Coronary artery (tissue), 2 donors: ENCODE measurements at regions not wholly inside any gene's neighbourhood (a gene's known extent, or its start where the extent isn't known, plus 50 kb on each side); places are given as distances from the start of the nearest gene placed in this dataset.

Source experiments
- DNase-seq: peaks from one replicate; pipeline ENCODE4 v3.0.0-alpha.2; 2017; ENCODE audit warnings: low spot score
- H3K27ac ChIP-seq, 2 donors: fragments of 200-600 bp; sonication (generic); one replicate each; pipeline ENCODE4 v1.5.1; 2016 to 2019
- H3K4me3 ChIP-seq: fragments of 200-600 bp; sonication (generic); 2 replicates; pipeline ENCODE4 v1.5.1; 2016; ENCODE audit warnings: mild to moderate bottlenecking, moderate library complexity
- CTCF ChIP-seq: fragments of 200-600 bp; sonication (generic); IDR thresholded peaks from one replicate; pipeline ENCODE4 v1.5.1; 2019; ENCODE audit warnings: antibody characterized with exemption

- no peak overlapping the region for H3K4me3 ChIP-seq
Observed at GRCh38 chr1:60402816-60403215, 329.2 kb upstream of the C1orf87 start.

GRCh38 chr1:60402216-60402615, 328.6 kb upstream of the C1orf87 start:
- no peak overlapping the region for H3K27ac ChIP-seq
- TF ChIP-seq CTCF, result no peak
- DNase-seq, result no peak
- no peak overlapping the region for H3K4me3 ChIP-seq

More at GRCh38 chr1:60402816-60403215, 329.2 kb upstream of the C1orf87 start:
- DNase-seq, result no peak
- no peak for TF ChIP-seq CTCF
- no peak overlapping the region for H3K27ac ChIP-seq

- TF ChIP-seq CTCF, result no peak
- DNase-seq, result no peak
Observed at GRCh38 chr1:60394436-60394835, 320.9 kb upstream of the C1orf87 start.

GRCh38 chr1:60390593-60391282, 317.2 kb upstream of the C1orf87 start:
- no peak overlapping the region for H3K27ac ChIP-seq
- H3K4me3 ChIP-seq, result no peak overlapping the region
- TF ChIP-seq CTCF, result no peak
- no peak for DNase-seq

More at GRCh38 chr1:60394436-60394835, 320.9 kb upstream of the C1orf87 start:
- Histone ChIP-seq H3K4me3 (no peak overlapping the region), H3K27ac (no peak overlapping the region)

GRCh38 chr1:60388092-60388987, 314.8 kb upstream of the C1orf87 start:
- no peak for DNase-seq
- no peak overlapping the region for H3K27ac ChIP-seq

GRCh38 chr1:60387175-60387574, 313.6 kb upstream of the C1orf87 start:
- DNase-seq, result no peak

More at GRCh38 chr1:60388092-60388987, 314.8 kb upstream of the C1orf87 start:
- TF ChIP-seq CTCF, result no peak
- H3K4me3 ChIP-seq, result no peak overlapping the region

More at GRCh38 chr1:60387175-60387574, 313.6 kb upstream of the C1orf87 start:
- no peak for TF ChIP-seq CTCF
- Histone ChIP-seq H3K27ac (no peak overlapping the region), H3K4me3 (no peak overlapping the region)
